Stimulated activated naive CD4-positive, alpha-beta T cell (primary cell): ENCODE measurements at regions not wholly inside any gene's neighbourhood (a gene's known extent, or its start where the extent isn't known, plus 50 kb on each side); places are given as distances from the start of the nearest gene placed in this dataset.

ENCODE experiments used
- DNase-seq, 6 experiments: peaks; one replicate each; lab custom pipeline; 2025; lab: John Stamatoyannopoulos, UW

GRCh38 chr15:45743426-45744235 lies 108.8 kb downstream of the SQOR start:
- DNase-seq, result no peak

GRCh38 chr15:45744236-45744589 lies 109.4 kb downstream of the SQOR start:
- DNase-seq, result no peak

- DNase-seq, result no peak
These were observed 112.6 kb downstream of the SQOR start for GRCh38 chr15:45747426-45747825.

- DNase-seq, result no peak
These were observed 116.8 kb downstream of the SQOR start for GRCh38 chr15:45751629-45752028.

GRCh38 chr15:45759936-45760335 lies 125.1 kb downstream of the SQOR start:
- DNase-seq, result no peak

- DNase-seq, result no peak
These were observed 127.9 kb downstream of the SQOR start for GRCh38 chr15:45762726-45763125.

- no peak for DNase-seq
These were observed 128.5 kb downstream of the SQOR start for GRCh38 chr15:45763170-45763869.

- DNase-seq, result no peak
These were observed 138.3 kb downstream of the SQOR start for GRCh38 chr15:45773149-45773548.

GRCh38 chr15:45776772-45777171 lies 141.9 kb downstream of the SQOR start:
- DNase-seq, result no peak

- DNase-seq, result no peak
These were observed 143.0 kb downstream of the SQOR start for GRCh38 chr15:45777781-45778180.

GRCh38 chr15:45780352-45780751 lies 145.5 kb downstream of the SQOR start:
- no peak for DNase-seq

GRCh38 chr15:45784656-45785055 lies 149.8 kb downstream of the SQOR start:
- DNase-seq, result no peak

- DNase-seq, result no peak
These were observed 151.1 kb downstream of the SQOR start for GRCh38 chr15:45785897-45786296.

- DNase-seq, result no peak
These were observed 155.6 kb downstream of the SQOR start for GRCh38 chr15:45790325-45790943.

- no peak for DNase-seq
These were observed 159.5 kb downstream of the SQOR start for GRCh38 chr15:45794304-45794703.

GRCh38 chr15:45794712-45795439 lies 160.0 kb downstream of the SQOR start:
- DNase-seq, result no peak

- DNase-seq, result no peak
These were observed 160.7 kb downstream of the SQOR start for GRCh38 chr15:45795440-45796069.

GRCh38 chr15:45796433-45796832 lies 161.6 kb downstream of the SQOR start:
- no peak for DNase-seq

- DNase-seq, result no peak
These were observed 164.7 kb downstream of the SQOR start for GRCh38 chr15:45799508-45799907.

- no peak for DNase-seq
These were observed 166.7 kb downstream of the SQOR start for GRCh38 chr15:45801543-45801942.

GRCh38 chr15:45802140-45802539 lies 167.3 kb downstream of the SQOR start:
- no peak for DNase-seq

- DNase-seq, result no peak
These were observed 169.2 kb downstream of the SQOR start for GRCh38 chr15:45804028-45804427.
